Skin epidermis (tissue), 12 donors: ENCODE measurements at regions not wholly inside any gene's neighbourhood (a gene's known extent, or its start where the extent isn't known, plus 50 kb on each side); places are given as distances from the start of the nearest gene placed in this dataset.
"Not testable (repeated sequence)": the region's sequence is repeated elsewhere in the genome, so short reads cannot be mapped to it uniquely, and the experiment has no call there.

ENCODE experiments used
- H3K27ac ChIP-seq, 21 experiments: fragments of 200-600 bp; sonication (generic) in 11 of 21; one replicate each; pipeline ENCODE4 v1.5.0; 2020; ENCODE audit warnings: mild to moderate bottlenecking in 3 of 21, inconsistent platforms in 2 of 21, moderate library complexity in 2 of 21
- H3K4me3 ChIP-seq, 7 experiments: fragments of 200-600 bp; sonication (generic) in 2 of 7; one replicate each; pipeline ENCODE4 v1.5.0; 2020; ENCODE audit warnings: inconsistent platforms in 2 of 7, mild to moderate bottlenecking in 2 of 7, moderate library complexity in 1 of 7

GRCh38 chr20:48230216-48230615 lies 444.9 kb upstream of the SULF2 start:
- H3K27ac ChIP-seq: no peak overlapping the region
- no peak overlapping the region for H3K4me3 ChIP-seq

- H3K4me3 ChIP-seq: no peak overlapping the region
- H3K27ac ChIP-seq: no peak overlapping the region
Observed at GRCh38 chr20:48227381-48227780, 442.1 kb upstream of the SULF2 start.

- no peak overlapping the region for H3K4me3 ChIP-seq
- H3K27ac ChIP-seq: no peak overlapping the region
Observed at GRCh38 chr20:48226642-48227041, 441.4 kb upstream of the SULF2 start.

GRCh38 chr20:48224533-48225050 lies 439.3 kb upstream of the SULF2 start:
- Histone ChIP-seq H3K4me3 (no peak overlapping the region), H3K27ac (no peak overlapping the region)

GRCh38 chr20:48223715-48224114 lies 438.4 kb upstream of the SULF2 start:
- no peak overlapping the region for H3K27ac ChIP-seq
- no peak overlapping the region for H3K4me3 ChIP-seq

GRCh38 chr20:48222595-48223180 lies 437.4 kb upstream of the SULF2 start:
- no peak overlapping the region for H3K27ac ChIP-seq
- H3K4me3 ChIP-seq: no peak overlapping the region

GRCh38 chr20:48220033-48220633 lies 434.9 kb upstream of the SULF2 start:
- H3K4me3 ChIP-seq: no peak overlapping the region
- H3K27ac ChIP-seq: no peak overlapping the region

GRCh38 chr20:48219306-48219705 lies 434.0 kb upstream of the SULF2 start:
- Histone ChIP-seq H3K27ac (no peak overlapping the region), H3K4me3 (no peak overlapping the region)

- H3K4me3 ChIP-seq: no peak overlapping the region
- H3K27ac ChIP-seq: no peak overlapping the region
Observed at GRCh38 chr20:48217190-48217589, 431.9 kb upstream of the SULF2 start.

- no peak overlapping the region for H3K4me3 ChIP-seq
- H3K27ac ChIP-seq: no peak overlapping the region
Observed at GRCh38 chr20:48215536-48215935, 430.3 kb upstream of the SULF2 start.

GRCh38 chr20:48214601-48215000 lies 429.3 kb upstream of the SULF2 start:
- H3K4me3 ChIP-seq: no peak overlapping the region
- no peak overlapping the region for H3K27ac ChIP-seq

GRCh38 chr20:48213635-48214034 lies 428.4 kb upstream of the SULF2 start:
- not testable (repeated sequence) for H3K4me3 ChIP-seq, H3K27ac ChIP-seq

GRCh38 chr20:48212806-48213509 lies 427.7 kb upstream of the SULF2 start:
- Histone ChIP-seq H3K27ac (no peak overlapping the region), H3K4me3 (no peak overlapping the region)

- Histone ChIP-seq H3K4me3 (no peak overlapping the region), H3K27ac (no peak overlapping the region)
Observed at GRCh38 chr20:48211847-48212246, 426.6 kb upstream of the SULF2 start.

- Histone ChIP-seq H3K4me3 (no peak overlapping the region), H3K27ac (no peak overlapping the region)
Observed at GRCh38 chr20:48211238-48211637, 426.0 kb upstream of the SULF2 start.

GRCh38 chr20:48210111-48211027 lies 425.1 kb upstream of the SULF2 start:
- Histone ChIP-seq H3K27ac (no peak overlapping the region), H3K4me3 (no peak overlapping the region)

GRCh38 chr20:48209102-48209501 lies 423.8 kb upstream of the SULF2 start:
- no peak overlapping the region for H3K27ac ChIP-seq
- no peak overlapping the region for H3K4me3 ChIP-seq

- H3K27ac ChIP-seq: no peak overlapping the region
- no peak overlapping the region for H3K4me3 ChIP-seq
Observed at GRCh38 chr20:48208176-48208575, 422.9 kb upstream of the SULF2 start.

GRCh38 chr20:48207505-48207904 lies 422.2 kb upstream of the SULF2 start:
- no peak overlapping the region for H3K4me3 ChIP-seq
- H3K27ac ChIP-seq: no peak overlapping the region

GRCh38 chr20:48205786-48206185 lies 420.5 kb upstream of the SULF2 start:
- Histone ChIP-seq H3K27ac (no peak overlapping the region), H3K4me3 (no peak overlapping the region)
